ENCODE measurements at regions not wholly inside any gene's neighbourhood (a gene's known extent, or its start where the extent isn't known, plus 50 kb on each side); places are given as distances from the start of the nearest gene placed in this dataset.

DNA sequence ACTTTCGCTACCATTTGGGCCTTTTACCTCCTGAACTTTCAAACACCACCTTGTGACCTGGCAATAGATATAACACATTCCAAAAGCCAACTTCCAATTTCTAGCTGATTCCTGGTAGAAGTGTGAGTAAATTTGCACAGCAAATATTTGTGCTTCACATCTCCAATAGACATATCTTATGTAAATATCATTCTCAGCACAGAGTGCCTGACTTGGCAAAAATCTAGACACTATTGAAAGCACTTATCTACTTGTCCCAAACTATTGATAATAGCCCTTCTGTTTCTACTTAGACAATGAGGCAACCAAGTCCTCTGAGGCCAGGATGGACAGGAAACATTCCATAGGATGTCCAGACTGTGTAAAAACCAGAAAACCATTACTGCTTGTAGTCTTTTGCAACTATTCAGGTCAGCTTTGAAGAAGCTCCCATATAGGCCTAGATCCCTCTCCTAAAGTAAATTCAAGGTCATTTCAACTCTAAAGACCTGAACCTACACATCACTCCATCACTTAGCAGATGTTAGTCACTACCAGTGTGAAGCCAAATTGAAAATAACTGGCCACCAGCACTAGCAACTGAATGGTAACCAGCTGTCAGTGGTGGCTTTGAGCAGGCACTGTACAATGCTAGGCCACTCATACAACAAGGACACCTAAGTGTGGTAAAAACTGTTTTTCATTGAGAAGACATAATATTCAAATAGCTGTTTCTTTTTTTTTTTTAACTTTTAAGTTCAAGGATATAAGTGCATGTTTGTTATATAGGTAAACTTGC lies 95.3 kb upstream of the RSPO3 start:
- TF ChIP-seq, protein P1, sequence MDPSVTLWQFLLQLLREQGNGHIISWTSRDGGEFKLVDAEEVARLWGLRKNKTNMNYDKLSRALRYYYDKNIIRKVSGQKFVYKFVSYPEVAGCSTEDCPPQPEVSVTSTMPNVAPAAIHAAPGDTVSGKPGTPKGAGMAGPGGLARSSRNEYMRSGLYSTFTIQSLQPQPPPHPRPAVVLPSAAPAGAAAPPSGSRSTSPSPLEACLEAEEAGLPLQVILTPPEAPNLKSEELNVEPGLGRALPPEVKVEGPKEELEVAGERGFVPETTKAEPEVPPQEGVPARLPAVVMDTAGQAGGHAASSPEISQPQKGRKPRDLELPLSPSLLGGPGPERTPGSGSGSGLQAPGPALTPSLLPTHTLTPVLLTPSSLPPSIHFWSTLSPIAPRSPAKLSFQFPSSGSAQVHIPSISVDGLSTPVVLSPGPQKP (IDR thresholded peaks at IDR 0.05; ENCODE audit: borderline replicate concordance, low read depth, low read length): no peak
- TF ChIP-seq CHD1 (IDR thresholded peaks at IDR 0.05; ENCODE audit: low read depth, low read length): no peak
- TF ChIP-seq RAD21 (IDR thresholded peaks at IDR 0.05; ENCODE audit: low read length): no peak
- no peak for TF ChIP-seq FOS (IDR thresholded peaks at IDR 0.05; ENCODE audit: low read depth, low read length)
- TF ChIP-seq BHLHE40 (IDR thresholded peaks at IDR 0.05; ENCODE audit: low read depth, low read length): no peak
- no peak for TF ChIP-seq NFE2L2 (IDR thresholded peaks at IDR 0.05; ENCODE audit: low read depth, low read length)
- TF ChIP-seq MXI1 (IDR thresholded peaks at IDR 0.05; ENCODE audit: borderline replicate concordance, low read depth, low read length): no peak
- TF ChIP-seq, protein P2, sequence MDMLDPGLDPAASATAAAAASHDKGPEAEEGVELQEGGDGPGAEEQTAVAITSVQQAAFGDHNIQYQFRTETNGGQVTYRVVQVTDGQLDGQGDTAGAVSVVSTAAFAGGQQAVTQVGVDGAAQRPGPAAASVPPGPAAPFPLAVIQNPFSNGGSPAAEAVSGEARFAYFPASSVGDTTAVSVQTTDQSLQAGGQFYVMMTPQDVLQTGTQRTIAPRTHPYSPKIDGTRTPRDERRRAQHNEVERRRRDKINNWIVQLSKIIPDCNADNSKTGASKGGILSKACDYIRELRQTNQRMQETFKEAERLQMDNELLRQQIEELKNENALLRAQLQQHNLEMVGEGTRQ (IDR thresholded peaks at IDR 0.05; ENCODE audit: low read depth, low read length): no peak
- no peak for TF ChIP-seq RFX5 (IDR thresholded peaks at IDR 0.05; ENCODE audit: low read depth, low read length)
- TF ChIP-seq SMC3 (IDR thresholded peaks at IDR 0.05; ENCODE audit: low read depth, low read length): no peak
- TF ChIP-seq, protein P3, sequence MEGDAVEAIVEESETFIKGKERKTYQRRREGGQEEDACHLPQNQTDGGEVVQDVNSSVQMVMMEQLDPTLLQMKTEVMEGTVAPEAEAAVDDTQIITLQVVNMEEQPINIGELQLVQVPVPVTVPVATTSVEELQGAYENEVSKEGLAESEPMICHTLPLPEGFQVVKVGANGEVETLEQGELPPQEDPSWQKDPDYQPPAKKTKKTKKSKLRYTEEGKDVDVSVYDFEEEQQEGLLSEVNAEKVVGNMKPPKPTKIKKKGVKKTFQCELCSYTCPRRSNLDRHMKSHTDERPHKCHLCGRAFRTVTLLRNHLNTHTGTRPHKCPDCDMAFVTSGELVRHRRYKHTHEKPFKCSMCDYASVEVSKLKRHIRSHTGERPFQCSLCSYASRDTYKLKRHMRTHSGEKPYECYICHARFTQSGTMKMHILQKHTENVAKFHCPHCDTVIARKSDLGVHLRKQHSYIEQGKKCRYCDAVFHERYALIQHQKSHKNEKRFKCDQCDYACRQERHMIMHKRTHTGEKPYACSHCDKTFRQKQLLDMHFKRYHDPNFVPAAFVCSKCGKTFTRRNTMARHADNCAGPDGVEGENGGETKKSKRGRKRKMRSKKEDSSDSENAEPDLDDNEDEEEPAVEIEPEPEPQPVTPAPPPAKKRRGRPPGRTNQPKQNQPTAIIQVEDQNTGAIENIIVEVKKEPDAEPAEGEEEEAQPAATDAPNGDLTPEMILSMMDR (conservative IDR thresholded peaks at IDR 0.05; ENCODE audit: low read depth, low read length): no peak
- no peak for TF ChIP-seq RCOR1 (IDR thresholded peaks at IDR 0.05; ENCODE audit: insufficient replicate concordance, low read length)
- TF ChIP-seq MAZ (IDR thresholded peaks at IDR 0.05; ENCODE audit: borderline replicate concordance, low read depth, low read length): no peak
- no peak for TF ChIP-seq MAFK (IDR thresholded peaks at IDR 0.05; ENCODE audit: low read depth, low read length)
- TF ChIP-seq POLR2A (IDR thresholded peaks at IDR 0.05; ENCODE audit: low read depth, low read length): no peak
- Histone ChIP-seq H3K36me3 (ENCODE audit: control insufficient read depth, insufficient read depth, low read length) (no peaks in the 10 kb centered on the region), H3K56ac (ENCODE audit: extremely low read depth, insufficient read depth, low read length) (no peak overlapping the region), H4K91ac (ENCODE audit: insufficient read depth, low read depth, low read length) (no peak overlapping the region), H2BK120ac (ENCODE audit: low read depth, low read length) (no peak overlapping the region), H3K79me1 (ENCODE audit: low read depth in 1 of 2, low read length in 2 of 2) (no peaks in the 10 kb centered on the region), H2AFZ (replicated peaks; ENCODE audit: low read length, poor library complexity) (no peak overlapping the region), H3K9me1 (ENCODE audit: insufficient read depth, low read length) (no peaks in the 10 kb centered on the region), H3K18ac (ENCODE audit: low read depth, low read length) (no peak overlapping the region), H3K23ac (ENCODE audit: low read depth, low read length) (no peak overlapping the region), H4K5ac (ENCODE audit: low read depth, low read length) (no peak overlapping the region), H3K4me1 (ENCODE audit: control insufficient read depth, insufficient read depth, low read length) (no peaks in the 10 kb centered on the region), H3K4ac (ENCODE audit: low read depth, low read length) (no peak overlapping the region), H3K9ac (ENCODE audit: low read depth, low read length) (no peak overlapping the region), H2BK5ac (ENCODE audit: low read depth, low read length, poor library complexity, severe bottlenecking) (no peak overlapping the region), H3K9me3 (ENCODE audit: control insufficient read depth, insufficient read depth, low read length) (no peaks in the 10 kb centered on the region), H3K4me3 (ENCODE audit: insufficient read depth, low read depth, low read length) (no peak overlapping the region), H3K27ac (ENCODE audit: insufficient read depth, low read length) (no peak overlapping the region), H2AK5ac (ENCODE audit: low read depth, low read length) (no peak overlapping the region), H2BK20ac (ENCODE audit: low read depth, low read length) (no peak overlapping the region), H3K14ac (replicated peaks; ENCODE audit: low read depth, low read length) (no peak overlapping the region), H2BK15ac (ENCODE audit: low read depth, low read length) (no peak overlapping the region), H3K27me3 (ENCODE audit: control insufficient read depth, insufficient read depth, low read length) (no peaks in the 10 kb centered on the region), H2AK9ac (replicated peaks; ENCODE audit: low read depth, low read length, poor library complexity) (no peak overlapping the region), H3K4me2 (ENCODE audit: low read depth, low read length) (no peak overlapping the region), H4K20me1 (ENCODE audit: insufficient read depth, low read length) (no peaks in the 10 kb centered on the region), H4K8ac (ENCODE audit: low read depth in 2 of 2, low read length in 2 of 2) (no peak overlapping the region)
- dilution Hi-C loops (cut with HindIII; ENCODE audit: low sequenced_read_pairs, unreplicated experiment): no loop called here
- ChIA-PET CTCF (interaction anchor here (1.0 kb wide), 1 partner anchor 11 kb away, joined by 3 read pairs; no protein-coding TSS in a partner anchor), POLR2A (ENCODE audit: unreplicated experiment) (no interaction called here)
- DNase-seq (no peak), ATAC-seq (ENCODE audit: low read depth) (no peak)
- in situ Hi-C loops (cut with MboI; ENCODE audit: low sequenced_read_pairs): no loop called here
- BruUV-seq (replicated peaks): no TSS peak
- intact Hi-C loops (cut with micrococcal nuclease): no loop called here
- WGBS, 2 experiments (ENCODE audit: extremely low coverage in 2 of 2, insufficient read length in 1 of 2): no CpG with 5 or more reads among the region's 1 CpG
